ENCODE measurements at regions not wholly inside any gene's neighbourhood (a gene's known extent, or its start where the extent isn't known, plus 50 kb on each side); places are given as distances from the start of the nearest gene placed in this dataset.

DNA sequence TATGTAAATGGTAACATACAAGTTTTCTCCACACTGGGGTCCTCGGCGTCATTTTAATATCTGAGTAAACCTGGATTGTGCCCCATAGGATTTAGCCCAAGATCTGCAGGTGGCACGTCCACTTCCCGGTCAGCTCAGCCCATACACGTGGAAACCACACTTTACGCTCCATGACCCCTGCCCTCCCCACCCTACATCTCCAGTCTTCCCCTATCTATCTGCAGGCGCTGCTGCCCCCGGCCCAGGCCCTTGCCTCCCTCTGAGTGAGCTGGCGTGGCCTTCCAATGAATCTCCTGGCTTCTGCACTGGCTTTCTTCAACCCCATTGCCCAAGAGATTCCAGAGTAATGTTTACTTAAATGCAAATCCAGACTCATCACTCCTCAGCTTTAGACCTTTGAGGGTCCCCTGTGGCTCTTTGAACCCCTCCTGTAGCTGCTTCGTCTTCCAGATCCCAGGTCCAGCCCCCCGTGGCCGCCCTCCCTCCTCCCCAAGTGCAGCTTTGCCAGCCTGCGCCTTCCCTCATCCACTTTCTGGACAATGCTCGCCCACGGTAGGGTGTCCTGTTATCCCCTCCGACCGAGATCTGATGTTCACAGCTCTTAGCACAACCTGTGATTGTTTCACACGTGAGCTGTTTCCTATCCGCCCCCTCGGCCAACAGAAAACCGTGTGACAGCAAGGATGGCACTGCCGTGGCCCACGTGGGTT, 421.4 kb upstream of the SALL3 start:
- no peak for DNase-seq

DNA sequence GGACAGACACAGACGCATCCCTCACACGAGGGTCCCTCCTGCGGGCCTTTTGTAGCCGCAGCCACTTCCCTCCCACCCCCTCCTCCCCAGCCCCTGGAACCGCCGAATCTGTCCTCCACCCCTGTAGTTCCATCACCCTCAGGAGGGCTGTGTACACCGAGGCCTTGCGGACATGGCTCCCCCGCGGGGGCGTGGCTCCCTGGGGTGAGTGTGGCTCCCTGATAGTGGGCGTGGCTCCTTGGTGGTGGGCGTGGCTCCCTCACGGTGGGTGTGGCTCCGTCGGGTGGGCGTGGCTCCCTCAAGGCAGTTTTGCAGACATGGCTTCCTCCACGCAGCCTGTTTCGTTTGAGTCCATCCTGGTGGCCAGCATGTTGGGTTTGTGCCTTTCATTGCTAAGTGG, 420.7 kb upstream of the SALL3 start:
- no peak for DNase-seq

DNA sequence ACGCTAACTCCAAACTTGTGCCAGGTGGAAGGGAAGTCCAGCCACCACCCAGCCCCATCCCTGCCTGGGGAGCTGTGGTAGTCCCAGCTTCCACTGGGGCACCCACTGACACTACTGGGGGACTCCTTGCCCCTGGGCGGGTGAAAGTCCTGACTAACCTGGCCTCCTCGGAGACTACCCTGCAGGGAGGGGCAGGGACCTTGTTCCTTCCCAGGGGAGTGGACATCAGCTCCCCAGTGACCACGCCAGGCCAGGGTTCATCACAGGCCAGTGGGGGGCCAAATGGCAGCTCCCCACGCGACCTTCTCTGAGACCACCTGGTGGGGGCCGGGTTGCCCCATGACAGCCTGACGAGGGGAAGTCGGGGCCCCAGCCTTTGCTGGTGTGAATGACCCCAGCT, 420.0 kb upstream of the SALL3 start:
- no peak for DNase-seq

DNA sequence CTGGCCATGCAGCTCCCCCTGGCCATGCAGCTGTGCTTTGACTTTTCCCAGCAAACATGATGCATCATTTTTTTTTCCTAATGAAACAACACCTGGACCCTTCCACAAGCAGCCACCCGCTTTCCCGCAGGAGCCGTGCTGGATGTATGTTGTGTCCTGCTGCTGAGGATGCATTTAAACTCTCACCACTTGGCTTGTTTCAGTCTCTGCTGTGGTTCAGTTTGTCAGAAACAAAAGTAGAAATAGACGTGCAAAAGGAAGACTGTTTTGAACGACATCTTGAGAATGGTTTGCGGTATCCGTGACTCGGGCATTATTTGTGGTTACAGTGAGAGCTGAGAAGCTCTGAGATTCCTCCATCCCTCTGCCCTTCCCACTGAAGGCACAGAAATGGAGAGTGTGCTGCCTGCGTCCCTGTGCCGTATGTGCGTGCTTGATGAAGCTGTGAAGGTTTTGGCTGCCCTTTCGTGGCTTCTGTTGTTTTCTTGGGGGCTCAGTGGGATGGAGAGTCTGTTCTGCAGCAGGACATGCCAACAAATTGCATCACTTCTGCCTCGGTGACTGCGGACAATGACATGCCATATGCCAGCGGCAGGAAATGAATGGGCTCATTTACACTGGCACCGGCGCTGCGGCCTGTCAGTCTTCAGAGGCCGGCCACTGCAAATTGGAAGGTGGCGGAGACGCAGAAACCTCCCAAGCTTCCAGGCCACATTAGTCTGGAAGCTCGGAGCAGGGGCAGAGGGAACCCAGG, 417.7 kb upstream of the SALL3 start:
- no peak for DNase-seq

DNA sequence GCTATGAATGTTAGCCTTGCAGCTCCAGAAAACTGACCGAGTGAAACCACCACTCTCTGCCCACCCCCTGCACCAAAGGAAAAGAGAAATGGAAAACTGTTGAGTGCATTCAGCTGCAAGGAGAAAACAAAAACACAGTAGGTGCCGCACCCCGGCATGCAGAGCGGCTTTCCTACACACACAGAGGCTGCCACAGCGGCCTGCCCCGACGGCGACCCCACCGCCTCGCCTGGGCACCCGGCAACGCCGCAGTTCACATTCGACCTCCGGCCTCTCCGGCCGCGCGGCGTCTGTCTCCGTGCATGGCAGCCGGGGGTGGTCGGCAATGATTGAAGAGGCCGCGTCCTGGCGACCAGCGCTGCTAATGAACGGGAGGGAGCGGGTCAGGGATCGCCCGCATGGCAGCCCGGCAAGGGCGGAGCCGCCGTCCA, 417.1 kb upstream of the SALL3 start:
- no peak for DNase-seq

DNA sequence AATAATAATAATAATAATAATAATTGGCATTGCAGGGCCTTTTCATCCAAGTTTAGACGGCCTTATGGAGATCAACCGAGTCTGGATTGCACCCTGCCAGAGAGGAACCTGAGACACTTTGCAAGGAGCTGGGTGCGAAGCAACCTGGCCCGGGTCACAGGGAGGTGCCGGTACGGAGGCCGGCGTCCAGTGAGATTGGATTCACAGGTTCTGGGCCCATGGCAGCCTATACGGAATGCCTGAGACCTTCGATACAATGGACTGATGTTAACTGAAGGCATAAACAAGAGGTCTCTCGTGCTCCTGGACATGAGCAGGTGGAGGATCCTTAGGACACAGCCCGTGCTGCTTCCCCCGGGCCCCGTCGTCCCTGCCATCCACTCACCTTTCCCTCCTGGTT, 416.5 kb upstream of the SALL3 start:
- no peak for DNase-seq

DNA sequence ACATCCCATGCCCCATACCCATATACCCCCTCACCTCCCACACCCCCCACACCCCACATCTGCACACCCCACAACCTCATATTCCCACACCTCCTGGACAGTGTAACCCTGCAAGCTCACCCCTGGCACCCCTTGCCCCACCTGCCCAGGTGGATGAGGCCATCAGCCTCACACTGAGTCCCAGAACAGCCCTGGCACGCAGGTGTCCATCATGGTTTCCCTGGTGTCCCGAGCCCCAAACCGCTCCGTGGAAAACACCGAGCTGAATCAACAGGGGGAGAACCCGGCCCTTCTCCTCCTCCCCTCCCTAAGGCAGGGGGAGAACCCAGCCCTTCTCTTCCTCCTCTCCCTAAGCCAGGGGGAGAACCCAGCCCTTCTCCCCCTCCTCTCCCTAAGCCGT, 415.6 kb upstream of the SALL3 start:
- no peak for DNase-seq

DNA sequence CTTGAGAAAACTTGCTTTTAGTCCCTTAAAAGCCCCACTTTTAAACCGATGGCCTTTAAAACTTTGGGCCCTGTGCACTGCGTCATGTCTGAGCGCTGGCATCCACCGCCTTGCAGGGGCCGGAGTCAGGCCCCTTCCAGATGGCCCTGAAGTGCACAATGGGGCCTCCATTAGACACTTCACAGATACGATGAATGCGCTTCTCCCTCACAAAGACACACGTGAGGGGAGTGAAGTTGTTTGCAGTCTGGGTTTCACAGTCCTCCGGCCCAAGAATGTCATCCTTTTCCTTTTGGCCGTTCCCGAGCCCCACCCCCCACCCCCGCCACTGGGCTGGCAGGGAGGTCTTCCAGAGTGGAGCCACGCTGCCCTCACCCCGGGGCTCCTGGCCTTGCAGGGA, 415.1 kb upstream of the SALL3 start:
- DNase-seq = no peak

DNA sequence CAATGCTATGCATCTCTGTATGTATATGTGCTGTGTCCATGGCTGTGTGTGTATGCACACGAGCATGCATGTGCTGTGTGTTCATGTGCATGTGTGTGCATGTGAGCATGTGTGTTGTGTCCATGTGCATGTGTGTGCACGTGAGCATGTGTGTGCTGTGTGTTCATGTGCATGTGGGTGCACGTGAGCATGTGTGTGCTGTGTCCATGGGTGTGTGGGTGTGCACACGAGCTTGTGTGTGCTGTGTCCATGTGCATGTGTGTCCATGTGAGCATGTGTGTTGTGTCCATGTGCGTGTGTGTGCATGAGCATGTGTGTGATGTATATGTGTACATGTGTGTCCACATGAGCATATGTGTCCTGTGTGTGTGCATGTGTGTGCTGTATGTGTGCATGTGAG, 414.4 kb upstream of the SALL3 start:
- no peak for DNase-seq

DNA sequence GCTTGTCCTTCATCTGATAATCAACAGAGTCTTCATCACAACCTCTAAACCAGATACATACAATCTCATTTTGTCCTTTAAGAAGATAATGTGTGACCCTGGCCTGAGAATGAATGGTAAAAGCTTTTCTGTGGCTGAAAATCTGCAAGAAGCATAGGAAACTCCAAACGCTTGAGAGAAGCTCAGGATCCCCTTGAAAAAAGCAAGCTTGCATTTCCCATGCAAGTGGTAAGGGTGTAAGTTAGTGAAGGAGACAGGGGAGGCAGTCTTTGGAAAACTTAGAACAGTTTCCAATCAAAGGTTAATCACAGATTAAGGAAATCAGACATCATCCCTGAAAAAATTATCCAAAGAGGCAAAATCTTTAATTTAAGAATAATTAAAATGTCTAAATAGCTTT, 413.6 kb upstream of the SALL3 start:
- DNase-seq = no peak

DNA sequence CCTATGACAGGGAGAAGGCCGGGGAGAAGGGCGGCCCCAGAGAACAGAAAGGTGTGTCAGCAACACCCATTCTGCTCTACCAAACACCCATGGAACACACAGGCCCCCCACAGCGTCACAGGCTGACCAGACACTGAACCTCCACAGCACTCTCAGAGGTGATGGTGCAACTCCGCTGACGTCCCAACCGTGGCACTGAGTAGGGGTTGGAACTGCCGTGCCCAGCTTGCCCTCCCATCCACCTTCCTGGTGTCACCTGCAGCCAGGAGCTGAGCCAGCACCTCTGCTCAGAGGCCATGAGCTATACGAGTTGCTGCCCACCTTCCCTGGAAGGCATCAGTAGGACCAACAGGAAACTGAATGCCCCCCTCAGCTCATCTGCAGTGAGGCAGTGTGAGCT, 412.9 kb upstream of the SALL3 start:
- no peak for DNase-seq

DNA sequence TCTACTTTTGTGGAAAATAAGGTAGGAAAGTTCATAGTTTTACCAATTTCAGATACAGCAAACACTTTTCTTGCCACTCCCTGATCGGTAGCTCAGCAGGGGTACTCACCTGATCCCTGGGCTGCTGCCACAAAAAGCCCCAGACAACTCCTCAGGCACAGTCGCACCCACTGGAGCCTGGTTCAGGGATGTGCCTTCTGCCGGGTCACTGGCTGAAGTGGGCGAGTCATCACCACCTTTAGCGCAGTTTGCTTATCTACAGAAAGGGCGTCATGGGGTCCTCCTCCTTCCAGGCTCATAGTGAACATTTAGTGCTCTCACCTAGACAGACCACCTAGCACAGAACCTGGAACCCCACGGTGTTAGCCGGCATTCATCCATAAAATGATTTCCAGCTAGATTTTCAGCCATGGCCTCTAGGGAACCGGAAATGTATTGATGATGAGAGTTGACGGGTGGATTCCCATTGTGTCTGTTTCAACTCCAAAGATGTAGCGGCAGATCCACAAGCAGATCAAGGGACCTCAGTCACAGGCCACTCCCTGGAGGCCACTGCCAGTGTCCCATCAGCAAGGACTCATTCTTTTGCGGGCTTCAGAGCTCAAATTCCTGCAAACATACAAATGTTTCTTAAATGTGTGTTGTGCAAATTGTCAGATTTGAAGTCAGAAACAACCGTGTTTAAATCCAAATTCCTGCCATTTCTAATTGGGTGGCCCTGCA, 408.4 kb upstream of the SALL3 start:
- no peak for DNase-seq

DNA sequence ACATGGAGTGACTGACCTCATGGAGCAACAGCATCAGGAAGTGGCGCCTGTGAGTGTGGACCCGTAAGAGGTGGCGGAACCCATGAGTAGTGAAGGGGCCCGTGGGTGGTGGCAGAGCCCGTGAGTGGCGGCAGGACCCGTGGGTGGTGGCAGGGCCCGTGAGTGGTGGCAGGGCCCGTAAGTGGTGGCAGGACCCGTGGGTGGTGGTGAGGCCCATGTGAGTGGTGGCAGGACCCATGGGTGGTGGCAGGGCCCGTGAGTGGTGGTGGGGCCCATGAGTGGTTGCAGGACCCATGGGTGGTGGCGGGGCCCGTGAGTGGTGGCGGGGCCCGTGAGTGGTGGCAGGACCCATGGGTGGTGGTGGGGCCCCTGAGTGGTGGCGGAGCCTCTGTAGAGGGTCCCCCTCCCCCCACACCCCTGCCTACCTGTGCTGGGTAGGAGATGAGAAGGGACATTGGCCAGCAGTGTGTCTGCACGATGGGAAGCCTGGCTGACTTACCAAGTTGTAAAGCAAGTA, 407.7 kb upstream of the SALL3 start:
- DNase-seq = no peak

DNA sequence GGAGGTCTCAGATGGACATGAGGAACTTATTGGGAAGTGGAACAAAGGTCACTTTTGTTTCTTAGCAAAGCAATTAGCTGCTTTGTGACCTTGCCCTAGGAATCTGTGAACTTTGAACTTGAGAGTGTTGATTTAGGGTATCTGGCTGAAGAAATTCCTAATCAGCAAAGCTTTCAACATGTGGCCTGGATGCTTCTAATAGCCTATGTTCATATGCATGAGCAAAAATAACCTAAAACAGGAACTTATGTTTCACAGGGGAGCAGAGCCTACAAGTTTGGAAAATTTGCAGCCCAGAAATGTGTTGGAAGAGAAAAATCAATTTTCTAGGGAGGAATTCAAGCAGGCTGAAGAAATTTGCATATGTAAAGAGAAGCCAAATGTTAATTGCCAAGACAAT, 405.8 kb upstream of the SALL3 start:
- no peak for DNase-seq

DNA sequence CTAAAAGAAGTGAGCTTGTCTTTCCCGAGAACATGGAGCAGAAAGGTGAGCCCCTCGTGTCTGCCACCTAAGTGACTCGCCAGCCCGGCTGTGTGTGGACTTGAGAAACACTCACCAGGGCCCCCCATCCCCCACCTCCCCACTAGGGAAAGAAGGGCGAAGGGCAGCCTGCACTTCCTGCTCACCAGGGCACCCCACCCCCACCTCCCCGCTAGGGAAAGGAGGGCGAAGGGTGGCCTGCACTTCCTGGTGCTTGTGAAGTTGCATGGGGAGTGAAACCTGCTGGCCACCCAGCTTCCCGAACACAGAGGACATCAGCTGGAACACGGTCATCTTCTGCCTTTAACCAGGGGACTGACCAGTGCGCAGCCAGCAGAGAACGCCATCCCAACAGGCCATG, 402.7 kb upstream of the SALL3 start:
- no peak for DNase-seq

DNA sequence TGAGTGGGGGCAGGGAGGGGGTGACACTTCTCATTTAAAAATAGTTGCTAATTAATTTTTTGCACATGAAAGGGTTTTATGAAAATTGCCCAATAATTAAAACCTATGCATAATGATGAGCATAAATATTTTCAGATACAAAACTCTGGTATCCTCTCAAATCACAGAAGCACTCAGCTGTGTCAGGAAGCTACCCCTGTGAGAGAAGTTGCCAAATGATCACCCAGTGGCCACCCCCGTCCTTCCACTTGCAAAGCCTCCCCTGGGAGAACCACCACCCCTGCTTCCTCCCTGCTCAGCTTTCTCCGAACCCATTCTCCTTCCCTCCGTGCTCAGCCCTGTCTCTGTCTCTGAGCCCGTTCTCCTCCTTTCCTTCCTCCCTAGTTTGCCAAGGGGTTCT, 400.2 kb upstream of the SALL3 start:
- no peak for DNase-seq

DNA sequence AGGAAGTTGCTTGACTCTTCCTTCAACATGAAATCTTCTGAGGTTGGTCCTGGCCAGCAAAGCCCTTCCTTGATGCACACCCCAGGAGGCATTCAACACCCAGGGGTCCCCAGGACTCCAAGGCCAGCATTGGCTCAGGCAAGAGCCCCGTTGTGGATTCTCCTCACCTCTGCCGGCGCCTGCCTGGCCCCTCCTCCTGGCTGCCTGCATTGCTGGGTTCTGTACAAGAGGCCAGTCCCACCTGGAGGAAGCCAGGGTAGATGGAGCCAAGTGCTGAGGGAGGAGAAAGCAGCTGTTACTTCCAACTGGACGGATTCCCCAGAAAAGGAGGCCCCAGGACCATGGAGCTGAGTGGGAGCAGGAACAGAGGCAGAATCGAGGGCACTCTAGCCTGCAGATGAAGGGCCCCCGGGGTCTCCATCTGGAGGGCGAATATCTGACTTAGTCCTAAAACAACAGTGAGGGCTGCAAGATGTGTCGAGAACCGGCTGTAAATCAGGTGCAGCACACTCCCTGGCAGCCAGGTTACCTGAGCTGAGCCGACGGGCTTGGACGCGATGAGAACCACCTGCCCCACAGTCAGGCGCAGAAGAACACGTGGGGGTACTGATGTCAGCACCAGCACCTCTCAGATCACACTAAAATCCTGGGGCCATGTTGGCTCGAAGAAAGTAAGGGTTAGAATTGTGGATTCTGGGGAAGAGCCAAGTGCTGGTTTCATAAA, 399.6 kb upstream of the SALL3 start:
- DNase-seq = no peak

DNA sequence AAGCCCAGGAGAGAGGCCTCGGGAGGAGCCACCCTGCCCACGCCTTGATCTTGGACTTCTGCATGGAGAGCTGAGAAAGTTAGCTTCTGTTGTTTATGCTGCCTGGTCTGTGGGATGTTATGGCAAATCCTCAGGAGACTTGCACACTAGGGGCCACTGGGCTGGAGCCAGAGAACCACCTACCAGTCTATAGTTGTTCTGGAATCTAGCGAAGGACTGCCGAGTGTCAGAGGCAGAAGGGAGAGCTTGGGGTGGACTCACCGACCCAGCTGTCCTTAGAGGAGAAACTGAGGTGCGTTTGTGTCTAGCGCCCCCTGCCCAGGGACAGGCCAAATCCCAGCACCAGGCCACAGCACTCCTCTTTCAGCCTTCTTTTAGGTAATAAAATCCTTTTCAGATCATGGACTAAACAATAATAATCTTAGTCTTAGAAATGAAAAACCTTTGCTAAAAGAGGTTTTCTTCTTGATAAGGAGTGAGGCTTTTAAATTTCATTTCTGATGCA, 398.7 kb upstream of the SALL3 start:
- no peak for DNase-seq

DNA sequence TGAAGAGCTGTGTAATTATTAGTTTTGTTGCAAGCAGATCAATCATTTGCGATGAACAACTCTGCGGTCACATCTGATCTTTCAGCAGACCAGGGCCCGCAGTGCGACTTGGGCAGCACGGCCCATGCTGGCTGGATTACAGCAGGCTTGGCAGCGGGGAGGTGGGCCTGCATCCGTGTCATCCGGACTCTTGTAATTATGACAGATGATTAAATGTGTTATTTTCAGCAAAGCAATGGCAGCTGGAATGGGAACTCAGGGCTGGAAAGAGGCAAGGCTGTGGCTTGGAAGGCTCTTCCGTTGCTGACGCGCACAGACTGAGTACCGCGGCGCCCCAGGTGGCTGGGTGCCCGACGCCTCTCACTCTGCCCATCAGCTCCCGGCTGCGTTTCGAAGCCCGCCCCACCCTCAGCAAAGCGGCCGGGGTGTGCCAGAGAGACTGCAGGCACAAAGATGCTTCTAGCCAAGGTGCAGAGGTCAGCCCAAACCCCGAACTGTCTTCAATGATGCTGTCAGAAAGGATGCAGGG, 397.4 kb upstream of the SALL3 start:
- DNase-seq = no peak

DNA sequence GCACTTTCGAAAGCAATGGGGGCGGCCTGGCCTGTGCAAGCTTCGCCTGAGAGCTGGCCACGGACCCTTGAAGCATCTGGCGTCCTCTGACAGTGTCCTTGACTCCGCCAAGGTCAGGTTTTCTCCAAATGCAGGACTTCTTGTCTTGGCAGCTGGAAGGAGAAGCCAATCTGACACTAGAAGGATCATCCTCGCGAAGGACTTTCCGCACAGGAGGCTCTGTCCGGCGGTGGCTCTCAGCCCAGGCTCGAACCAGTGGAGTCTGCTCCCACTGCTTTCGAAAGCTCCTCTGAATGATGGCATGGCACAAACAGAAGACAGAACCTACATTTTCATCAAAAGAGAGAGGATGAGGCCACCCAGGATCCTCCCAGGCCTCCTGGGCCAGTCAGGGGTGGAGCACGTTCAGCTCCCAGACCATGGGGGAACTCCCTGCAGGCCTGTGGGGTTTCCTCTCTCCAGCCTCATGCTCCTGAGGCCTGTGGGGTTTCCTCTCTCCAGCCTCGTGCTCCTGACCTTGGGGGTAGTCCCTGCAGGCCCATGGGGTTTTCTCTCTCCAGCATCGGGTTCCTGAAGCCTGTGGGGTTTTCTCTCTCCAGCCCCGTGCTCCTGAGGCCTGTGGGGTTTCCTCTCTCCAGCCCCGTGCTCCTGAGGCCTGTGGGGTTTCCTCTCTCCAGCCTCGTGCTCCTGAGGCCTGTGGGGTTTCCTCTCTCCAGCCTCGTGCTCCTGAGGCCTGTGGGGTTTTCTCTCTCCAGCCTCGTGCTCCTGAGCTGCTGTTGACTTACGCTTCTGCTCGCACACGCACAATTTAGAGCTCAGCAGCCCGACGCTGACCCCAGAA, 396.5 kb upstream of the SALL3 start:
- no peak for DNase-seq

DNA sequence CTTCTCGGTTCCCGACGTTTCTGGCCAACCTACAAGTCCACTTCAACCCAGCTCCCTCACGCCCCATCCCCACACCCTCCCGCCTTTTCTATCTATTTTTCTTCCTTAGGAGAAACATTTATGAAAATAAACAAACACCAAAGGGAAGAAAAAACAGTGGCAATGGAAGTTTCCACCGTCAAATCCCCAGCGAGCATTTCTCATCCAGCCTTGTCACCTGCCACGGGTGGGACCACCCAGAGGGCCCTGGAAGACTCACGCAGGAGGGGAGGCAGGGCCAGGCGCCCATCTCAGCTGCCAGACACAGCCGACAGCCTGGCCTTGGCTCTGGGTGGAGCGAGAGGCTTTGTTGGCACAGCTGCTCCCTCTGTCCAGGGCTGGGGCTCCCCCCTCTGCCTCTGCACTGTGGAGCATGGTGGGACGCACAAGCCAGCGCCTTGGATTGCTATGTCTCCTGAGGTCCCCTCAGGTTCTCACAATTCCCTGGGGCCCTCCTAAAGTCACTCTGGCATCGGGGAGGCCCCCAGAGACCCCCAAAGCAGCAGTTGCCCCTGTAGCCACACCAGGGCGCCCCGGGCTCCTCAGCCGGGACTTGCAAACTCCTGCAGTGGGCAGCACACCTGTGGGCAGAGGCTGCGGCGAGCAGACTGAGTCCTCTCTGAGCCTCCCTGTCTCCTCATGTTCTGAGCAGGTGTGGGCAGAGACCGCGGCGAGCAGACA, 395.7 kb upstream of the SALL3 start:
- no peak for DNase-seq

Data from left hindlimb (tissue), 1 donor.